NCI-H69 (cell line): ENCODE measurements at regions not wholly inside any gene's neighbourhood (a gene's known extent, or its start where the extent isn't known, plus 50 kb on each side); places are given as distances from the start of the nearest gene placed in this dataset.

Experiments used
- DNase-seq: peaks from one replicate; lab custom pipeline; 2025; lab: John Stamatoyannopoulos, UW

DNA sequence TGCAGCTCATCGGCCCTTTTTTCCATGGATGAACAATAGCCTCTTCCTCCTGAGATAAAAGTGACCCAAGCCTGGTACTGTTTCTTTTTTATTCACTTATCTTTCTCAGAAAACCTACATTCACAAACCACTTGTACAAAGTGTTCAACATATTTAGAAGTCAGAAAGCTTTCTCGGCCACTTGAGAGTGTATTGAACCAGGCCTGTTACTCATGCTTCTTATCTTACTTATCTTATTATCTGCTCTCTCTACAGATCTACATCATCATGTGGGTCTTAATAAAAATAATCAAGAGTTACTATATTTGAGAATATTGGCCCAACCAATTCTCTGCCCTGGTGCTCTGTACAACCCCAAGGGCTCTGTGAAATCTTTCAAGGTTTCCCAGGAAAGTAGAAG lies 242.1 kb downstream of the MREG start:
- DNase-seq = no peak

DNA sequence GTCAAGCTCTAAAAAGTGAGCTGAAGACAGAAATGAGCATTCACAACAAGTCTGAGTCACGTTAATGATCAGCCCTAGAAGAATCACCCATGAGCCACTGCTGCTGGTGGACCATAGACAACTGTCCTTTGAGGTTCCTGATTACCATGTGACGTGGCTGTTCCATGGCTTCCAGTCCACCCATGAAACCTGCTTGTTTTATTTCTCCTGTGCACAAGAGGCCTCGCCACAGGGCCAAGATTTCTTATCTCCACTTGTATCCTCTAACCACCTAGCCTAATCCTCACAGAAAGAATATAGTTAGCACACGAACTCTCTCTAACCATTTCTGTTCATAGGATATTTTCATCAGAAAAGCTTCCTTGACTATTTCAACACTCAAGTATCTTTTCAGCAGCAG lies 242.7 kb downstream of the MREG start:
- DNase-seq = no peak

- DNase-seq = no peak
These were observed 244.1 kb downstream of the MREG start for GRCh38 chr2:215769246-215769645.

GRCh38 chr2:215767625-215768024 lies 245.7 kb downstream of the MREG start:
- no peak for DNase-seq

DNA sequence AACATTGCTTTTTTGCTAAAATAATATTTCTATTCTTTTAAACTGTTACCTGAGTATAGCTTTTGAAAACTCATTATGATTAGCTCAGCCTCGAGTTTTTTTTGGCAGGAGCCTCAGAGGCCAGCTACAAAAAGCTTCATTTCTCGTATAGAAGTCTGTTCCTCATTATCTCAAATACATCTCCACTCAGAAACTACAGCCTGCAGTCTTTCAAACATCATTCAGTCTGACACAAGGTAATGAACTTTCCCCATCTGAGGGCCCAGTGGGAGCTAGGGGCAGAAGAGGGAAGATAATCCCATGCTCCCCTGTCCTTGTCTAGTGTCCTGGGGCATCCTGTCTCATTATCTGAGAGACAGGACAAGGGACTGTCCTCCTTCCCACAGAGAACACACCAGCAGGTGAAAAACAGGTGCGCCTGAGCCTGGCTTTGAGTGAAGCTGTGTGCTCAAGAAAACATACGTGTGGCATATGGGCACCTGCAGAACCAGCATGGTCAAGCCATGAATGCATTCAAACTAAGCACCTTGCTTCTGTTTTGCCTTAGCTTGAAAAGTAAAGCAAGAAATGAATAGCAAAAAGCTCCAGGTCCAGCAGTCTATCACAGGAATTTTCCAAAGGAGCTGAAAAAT lies 247.5 kb downstream of the MREG start:
- DNase-seq = no peak

- DNase-seq = no peak
These were observed 248.8 kb downstream of the MREG start for GRCh38 chr2:215764441-215765048.

DNA sequence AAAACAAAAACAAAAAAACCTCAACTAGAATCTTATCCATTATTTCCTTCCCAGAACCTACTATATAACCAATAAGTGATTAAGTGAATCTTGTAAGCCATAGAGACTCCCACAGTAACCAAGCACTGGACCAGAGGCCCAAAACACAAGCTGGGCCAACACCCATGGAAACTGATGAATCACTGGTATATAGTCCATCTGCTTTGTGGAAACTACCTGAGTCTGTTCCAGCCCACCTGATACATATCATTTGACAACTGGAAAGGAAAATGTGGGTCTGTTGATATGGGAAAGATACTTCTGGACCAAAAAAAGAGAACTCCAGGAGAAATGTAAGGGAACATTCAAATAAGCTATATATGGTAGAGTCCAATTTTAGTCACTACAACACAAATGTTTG lies 252.8 kb downstream of the MREG start:
- no peak for DNase-seq

DNA sequence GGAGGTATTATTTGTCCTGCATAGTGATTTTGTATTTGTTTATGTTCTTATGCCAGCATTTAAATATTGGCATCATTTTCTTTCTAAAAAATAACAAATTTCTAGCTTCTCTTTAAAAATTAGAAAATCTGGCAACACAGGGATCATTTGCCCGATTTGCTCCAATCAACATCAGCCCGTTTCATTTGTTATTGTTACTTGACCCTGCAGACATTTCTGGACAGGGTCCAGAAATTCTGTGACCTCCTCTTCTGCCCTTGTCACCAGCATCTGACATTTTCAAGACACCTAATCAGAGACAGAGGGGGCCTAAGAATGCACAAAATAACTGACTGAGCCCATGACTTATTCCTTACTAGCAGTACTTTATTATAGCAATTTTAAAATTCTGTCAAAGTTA lies 253.3 kb downstream of the MREG start:
- DNase-seq = no peak

GRCh38 chr2:215758691-215759090 lies 254.7 kb downstream of the MREG start:
- no peak for DNase-seq

DNA sequence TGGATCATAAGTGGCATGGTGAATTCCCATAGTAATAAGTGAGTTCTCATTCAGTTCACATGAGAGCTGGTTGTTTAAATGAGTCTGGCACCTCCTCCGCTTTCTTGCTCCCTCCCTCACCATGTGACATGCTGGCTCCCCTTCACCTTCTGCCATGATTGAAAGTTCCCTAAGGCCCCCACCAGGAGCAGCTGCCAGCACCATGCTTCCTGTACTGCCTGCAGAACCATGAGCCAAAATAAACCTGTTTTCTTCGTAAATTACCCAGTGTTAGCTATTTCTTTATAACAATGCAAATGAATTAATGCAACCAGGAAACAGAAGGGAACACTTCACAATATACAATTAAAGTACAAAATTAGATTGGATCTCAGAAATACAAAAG lies 257.0 kb downstream of the MREG start:
- no peak for DNase-seq

DNA sequence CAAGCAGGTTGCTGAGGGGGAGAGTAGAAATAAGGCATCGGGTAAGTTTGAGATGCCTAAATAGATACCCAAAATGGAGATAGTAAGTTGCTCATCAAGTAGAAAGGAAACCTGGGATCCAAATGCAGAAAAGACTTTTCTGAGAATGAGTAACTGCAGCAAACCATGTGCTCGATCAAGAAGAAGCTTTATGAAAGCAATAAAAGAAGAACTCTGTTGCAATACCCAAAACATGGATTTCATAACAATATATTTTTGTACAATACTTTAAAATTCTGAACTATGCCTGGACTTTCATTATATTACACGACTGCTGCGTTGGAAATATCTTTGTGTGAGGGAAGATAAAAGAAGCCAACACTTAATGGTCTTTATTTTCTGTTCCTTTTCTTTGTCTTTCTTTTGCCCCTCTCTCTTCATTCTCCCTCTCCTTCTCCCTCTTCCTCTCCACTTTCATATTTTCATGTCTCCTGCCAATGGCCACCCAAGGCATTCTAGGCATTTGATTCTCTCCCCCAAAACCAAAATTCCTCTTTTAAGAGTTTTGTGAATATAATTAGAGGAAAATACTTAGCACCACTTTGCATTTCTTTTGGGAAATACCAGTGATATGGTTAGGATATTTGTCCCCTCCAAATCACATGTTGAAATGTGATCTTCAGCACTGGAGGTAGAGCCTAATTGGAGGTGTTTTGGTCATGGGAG lies 257.6 kb downstream of the MREG start:
- no peak for DNase-seq

DNA sequence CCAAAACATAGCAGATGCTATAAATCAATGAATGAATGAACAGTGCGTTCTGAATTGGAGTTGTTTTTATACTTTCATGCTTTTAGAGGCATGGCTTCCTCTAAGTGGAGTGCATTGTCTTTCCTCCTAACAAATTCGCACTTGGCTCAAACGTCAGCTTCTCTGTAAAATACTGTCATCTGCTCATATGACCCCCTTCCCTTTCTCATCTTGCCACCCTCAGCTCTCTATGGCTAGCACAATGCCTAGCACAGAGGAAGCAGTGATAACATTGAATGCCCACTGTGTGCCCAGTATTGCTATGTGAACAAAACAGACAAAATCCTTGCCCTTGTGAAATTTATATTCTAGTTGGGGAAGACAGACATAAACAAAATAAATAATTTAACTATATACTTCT lies 258.8 kb downstream of the MREG start:
- DNase-seq = no peak

GRCh38 chr2:215753808-215754207 lies 259.5 kb downstream of the MREG start:
- no peak for DNase-seq

DNA sequence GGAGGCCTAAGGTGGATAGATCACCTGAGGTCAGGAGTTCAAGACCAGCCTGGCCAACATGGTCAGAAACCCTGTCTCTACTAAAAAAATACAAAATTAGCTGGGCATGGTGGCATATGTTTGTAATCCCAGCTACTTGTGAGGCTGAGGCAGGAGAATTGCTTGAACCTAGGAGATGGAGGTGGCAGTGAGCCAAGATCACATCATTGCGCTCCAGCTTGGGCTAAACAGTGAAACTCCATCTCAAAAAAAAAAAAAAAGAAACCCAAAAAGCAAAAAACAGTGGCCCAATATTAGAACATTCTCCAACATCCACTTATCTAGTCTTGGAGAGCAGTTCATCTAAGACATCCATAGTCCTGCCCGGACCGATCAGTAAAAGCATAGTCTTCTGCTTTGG lies 260.4 kb downstream of the MREG start:
- DNase-seq = no peak

DNA sequence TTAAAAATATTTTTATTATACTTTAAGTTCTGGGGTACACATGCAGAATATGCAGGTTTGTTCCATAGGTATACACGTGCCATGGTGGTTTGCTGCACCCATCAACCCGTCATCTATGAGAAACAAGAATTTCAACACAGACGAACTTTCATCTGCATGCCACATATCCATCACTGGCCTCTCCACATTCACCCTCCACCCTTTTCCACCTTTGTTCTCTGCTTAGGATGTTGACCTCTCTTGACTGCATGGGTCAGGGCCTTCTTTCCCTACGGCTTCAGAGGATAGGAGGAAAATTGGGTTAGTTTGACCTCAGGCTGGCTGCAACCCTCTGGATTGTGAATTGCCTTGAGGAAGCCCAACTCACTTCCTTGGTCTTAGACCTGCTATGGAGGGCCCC lies 260.9 kb downstream of the MREG start:
- DNase-seq = no peak

DNA sequence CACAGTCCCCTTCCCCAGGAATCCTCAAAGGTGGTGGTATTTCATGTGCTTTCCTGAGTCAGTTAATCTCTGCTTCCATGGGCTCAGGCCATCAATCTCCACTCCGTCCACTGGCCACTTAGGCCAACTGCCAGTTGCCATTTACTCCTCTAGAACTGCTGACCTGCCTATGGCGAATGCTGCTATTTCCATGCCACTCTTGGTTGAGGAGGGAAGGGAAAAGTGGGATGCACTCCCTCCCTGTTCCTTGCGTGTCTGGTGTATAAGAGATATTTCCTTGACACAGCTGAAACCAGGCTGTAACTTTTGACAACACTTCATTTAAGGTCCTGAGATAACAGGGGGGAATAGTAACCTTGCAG lies 261.5 kb downstream of the MREG start:
- DNase-seq = no peak

GRCh38 chr2:215751200-215751910 lies 262.0 kb downstream of the MREG start:
- DNase-seq = no peak

DNA sequence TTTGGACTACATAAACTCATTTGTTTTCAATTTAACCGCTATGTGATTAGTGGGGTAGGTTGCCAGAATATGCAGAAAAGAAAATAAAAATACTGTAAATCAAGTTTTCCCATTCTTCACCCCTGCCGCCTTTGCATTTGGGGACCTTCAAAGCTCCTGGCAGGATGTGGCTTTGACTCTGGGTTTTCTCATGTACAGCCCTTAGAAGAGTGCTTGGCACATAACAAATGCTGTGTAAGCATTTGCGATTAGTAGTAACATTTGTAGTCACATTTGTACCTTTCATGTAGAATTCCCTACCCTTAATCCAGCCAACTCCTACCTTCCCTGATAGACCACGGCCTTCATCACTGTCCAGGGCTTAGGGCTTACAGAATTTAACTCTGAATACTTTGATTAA lies 262.6 kb downstream of the MREG start:
- no peak for DNase-seq

DNA sequence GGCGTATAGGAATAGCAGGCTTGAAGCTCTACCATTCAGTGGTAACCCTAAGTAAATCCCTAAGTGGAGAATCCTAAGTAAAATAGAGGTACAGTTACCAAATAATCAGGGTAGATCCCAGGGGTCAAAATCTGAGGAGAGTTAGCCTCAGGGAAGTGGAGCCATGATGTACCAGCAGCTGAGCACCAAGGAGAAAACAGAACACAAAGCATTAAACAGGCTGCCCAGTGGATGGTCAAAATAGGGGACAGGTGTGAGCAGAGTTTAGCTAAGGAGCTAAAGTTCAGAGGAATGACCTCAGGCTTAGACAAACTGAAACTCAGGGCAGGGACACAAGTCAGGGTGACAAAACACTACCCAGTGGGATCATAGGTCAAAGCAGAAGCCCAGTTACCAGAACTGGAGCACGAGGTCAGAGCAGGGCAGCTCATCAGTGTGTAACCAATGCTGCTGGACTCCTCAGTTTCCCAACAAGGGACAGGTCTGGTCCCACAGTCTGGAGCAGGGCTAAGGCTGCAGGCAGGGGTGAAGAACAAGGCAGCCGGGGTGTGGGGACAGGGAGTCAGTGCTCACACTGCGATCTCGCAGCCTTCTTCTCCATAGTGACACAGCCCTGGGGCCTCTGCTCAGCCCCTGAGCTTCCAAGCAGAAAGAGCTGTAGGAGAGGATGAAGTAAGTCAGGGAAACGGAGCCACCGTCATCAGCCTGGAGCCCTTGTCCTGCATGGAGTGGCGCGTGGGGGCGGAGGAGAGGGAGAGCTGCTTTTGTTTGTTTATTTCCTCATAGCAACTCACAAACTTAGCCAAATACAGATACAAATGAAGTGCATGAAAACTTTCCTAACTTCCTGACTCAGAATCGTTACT lies 264.0 kb downstream of the MREG start:
- no peak for DNase-seq

DNA sequence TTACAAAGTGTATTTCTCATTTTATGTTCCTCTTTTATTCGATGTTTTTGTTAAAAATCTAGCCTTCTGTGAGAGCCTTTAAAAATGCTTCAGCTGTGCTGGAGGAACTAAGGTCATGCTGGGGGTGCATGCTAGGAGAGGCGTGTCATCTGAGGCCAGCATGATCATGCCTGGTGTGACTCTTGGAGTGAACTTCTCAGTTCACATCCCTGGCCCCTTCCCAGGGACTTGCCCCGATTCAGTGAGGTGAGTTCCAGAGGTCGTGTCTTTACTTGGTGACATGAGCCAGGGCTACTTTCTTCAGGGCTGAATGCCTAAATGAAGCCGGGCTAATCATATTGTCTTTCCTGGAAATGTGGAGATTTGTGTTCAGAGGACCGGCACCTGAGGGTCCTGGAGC lies 264.9 kb downstream of the MREG start:
- DNase-seq = no peak

- DNase-seq = no peak
These were observed 266.3 kb downstream of the MREG start for GRCh38 chr2:215746887-215747615.
